ENCODE measurements at regions not wholly inside any gene's neighbourhood (a gene's known extent, or its start where the extent isn't known, plus 50 kb on each side); places are given as distances from the start of the nearest gene placed in this dataset.
"Not testable (repeated sequence)": the region's sequence is repeated elsewhere in the genome, so short reads cannot be mapped to it uniquely, and the experiment has no call there.

DNA sequence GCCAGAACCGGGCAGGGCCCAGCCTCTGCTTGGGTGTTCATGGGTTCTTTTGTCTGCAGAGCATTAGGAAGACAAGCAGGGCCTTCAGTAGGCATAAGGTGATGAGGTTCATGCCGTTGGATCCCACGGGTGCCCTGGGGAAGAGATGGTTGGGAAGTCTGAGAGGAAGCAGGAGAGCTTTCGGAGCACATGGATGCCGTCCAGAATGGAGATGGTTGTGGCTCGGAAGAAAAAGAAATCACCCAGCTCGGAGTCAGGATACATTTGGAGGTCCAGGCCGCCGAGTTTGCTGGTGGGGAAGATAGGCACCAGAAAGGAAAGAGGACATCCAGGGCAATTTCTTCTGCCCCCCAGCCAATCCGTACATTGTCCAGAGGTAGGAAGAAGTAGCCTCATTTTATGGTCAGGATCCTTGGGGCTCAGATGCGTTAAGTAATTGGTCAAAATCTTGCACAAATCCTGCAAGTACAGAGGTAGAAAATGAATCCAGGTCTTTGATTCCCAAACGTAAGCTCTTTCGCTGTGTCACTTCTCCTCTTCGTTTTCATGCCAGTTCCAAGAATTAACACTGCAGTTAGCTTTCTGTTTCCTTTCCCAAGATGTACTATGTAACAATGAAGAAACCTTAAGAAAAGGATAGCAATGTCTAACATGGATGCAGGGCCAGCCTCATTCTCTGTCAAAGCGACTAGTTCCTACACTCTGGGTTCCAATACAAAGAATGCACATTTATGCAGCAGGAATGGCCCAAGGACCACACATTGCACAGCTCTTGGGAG is 147.8 kb upstream of the KLF6 start:
- no peak for DNase-seq (ENCODE audit: low spot score)

GRCh38 chr10:3931901-3932300 is 146.9 kb upstream of the KLF6 start:
- no peak for DNase-seq (ENCODE audit: low spot score)

GRCh38 chr10:3931224-3931623 is 146.2 kb upstream of the KLF6 start:
- DNase-seq (ENCODE audit: low spot score): no peak

GRCh38 chr10:3928569-3928968 is 143.6 kb upstream of the KLF6 start:
- no peak for DNase-seq (ENCODE audit: low spot score)

- no peak for DNase-seq (ENCODE audit: low spot score)
These were observed 143.1 kb upstream of the KLF6 start for GRCh38 chr10:3928078-3928477.

GRCh38 chr10:3926675-3927525 is 141.9 kb upstream of the KLF6 start:
- peak; percentile 14 for DNase-seq (ENCODE audit: low spot score)

- no peak for DNase-seq (ENCODE audit: low spot score)
These were observed 141.2 kb upstream of the KLF6 start for GRCh38 chr10:3926258-3926657.

DNA sequence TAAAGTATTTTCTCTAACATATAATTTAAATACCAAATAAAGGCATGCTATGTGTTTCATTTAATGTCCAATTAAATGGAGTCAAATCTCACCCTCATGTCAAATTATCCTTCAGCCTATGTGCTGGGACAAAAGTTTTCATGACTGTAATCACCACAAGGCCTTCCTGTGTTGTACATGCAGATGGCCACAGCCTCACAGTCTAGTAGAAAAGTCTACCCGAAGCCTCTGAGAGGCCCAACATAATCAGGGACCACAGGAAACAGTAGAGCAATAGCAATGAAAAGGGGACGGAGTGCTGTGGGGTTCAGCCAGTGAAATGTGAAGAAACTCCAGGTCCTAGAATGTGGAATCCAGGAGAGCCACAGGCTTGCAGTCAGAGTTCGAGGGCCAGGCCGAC is 140.2 kb upstream of the KLF6 start:
- no peak for DNase-seq (ENCODE audit: low spot score)

DNA sequence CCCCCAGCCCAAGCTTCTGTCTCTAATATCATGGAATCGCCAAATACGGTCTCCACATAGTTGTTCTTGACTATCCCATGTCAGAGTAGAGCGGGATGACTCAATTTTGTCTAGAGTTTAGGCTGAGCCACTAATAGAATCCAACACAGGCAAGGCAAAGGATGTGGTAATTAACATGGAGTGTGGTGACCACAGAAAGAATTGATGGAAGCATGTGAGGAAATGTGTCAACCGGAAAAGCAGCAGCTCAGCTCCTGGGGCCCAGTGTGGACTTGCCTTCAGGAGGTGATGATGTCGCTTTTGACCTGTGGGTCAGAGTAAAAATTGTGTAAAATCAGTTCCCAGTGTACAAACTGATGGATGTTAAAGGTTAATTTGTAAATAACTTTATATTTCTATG is 139.3 kb upstream of the KLF6 start:
- DNase-seq (ENCODE audit: low spot score): no peak

- DNase-seq (ENCODE audit: low spot score): no peak
These were observed 138.0 kb upstream of the KLF6 start for GRCh38 chr10:3923033-3923432.

DNA sequence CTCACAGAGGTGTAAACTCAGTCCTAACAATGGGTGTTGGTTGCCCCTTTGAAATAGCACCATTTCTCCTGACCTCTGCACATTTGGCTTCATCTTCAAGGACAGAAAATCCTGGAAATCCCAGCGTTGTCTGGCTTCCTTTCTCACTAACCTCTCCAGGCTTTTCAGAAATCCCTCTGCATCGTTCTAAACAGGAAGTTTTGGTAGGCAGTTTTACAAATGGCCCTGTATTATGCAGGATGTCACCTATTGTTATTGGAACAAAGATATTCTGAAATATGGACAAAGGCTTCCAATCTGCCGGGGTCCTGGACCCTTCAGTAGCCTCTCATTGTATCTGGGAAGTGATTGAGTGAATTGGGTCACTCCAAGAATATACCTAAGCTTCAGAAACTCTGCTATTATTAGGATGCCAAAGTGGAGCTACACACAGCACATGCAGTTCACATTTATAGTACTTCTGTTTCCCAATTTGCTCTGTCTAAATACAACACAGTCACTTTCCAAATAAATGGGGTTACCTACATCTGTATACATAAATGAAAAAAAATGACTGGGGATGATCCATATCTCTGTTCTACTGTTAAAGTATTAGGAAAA is 134.8 kb upstream of the KLF6 start:
- DNase-seq (ENCODE audit: low spot score): no peak

DNA sequence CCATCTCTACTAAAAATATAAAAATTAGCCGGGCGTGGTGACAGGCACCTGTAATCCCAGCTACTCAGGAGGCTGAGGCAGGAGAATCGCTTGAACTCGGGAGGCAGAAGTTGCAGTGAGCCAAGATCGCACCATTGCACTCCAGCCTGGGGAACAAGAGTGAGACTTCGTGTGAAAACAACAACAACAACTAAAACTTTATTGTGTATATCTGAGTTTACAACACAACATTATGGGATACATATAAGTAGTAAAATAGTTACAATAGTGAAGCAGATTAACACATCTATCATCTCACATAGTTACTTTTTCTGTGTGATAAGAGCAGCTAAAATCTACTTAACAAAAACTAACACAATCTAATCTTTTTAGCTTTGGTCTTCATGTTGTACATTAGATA is 132.4 kb upstream of the KLF6 start:
- not testable (repeated sequence) for DNase-seq (ENCODE audit: low spot score)

- DNase-seq (ENCODE audit: low spot score): no peak
These were observed 129.7 kb upstream of the KLF6 start for GRCh38 chr10:3914733-3915132.

DNA sequence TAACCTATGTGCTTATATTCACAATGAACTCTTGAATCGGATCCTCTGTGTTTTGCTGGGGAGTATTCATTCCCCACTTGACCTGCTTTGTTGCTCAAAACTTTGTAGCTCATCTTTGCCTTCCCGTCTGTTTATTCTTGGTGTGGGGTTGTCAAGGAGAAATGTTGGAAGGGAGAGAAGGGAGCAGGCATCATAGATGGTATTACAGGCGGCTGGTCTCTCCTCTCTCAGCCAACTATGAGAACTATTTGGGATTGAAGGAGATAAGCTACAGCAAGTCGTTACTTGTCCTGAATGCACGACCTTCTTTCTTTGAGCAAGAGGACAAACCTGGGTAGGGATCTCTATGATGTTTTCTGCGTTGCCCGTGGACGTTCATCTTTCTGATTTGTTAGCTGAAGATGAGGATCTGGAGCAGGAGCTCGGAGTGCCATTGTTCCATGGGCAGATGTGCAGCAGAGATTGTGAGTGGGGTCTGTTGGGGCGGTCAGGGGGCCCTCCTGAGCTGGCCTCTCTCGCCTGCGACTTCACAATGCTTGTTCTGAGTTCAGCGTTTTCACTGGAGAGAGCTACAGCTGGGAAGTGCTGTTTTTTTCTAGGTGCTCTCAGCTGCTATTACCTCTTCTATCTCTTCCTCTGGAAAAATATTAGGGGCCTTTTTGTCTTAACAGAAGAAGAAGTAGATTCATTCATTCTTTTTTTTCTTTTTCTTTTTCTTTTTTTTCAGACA is 126.9 kb upstream of the KLF6 start:
- no peak for DNase-seq (ENCODE audit: low spot score)

DNA sequence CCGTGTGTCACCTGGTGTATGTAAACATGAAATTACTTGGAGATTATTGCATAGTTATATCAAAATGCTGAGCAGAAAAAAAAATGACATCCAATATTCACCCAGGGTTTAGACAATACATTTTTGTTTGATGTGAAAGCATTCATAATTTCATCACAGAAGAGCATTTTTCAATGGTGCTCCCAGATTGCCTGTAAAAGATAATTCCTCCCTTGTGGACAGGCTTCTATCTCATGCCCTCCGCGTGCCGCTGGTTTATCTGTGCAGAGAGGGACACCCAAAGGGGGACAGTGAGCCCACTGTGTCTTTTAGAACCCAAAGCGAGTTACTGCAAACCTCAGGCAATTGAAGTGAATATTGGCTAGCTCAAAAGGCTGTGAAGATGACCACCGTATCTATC is 126.2 kb upstream of the KLF6 start:
- no peak for DNase-seq (ENCODE audit: low spot score)

GRCh38 chr10:3909339-3909738 is 124.3 kb upstream of the KLF6 start:
- DNase-seq (ENCODE audit: low spot score): no peak

DNA sequence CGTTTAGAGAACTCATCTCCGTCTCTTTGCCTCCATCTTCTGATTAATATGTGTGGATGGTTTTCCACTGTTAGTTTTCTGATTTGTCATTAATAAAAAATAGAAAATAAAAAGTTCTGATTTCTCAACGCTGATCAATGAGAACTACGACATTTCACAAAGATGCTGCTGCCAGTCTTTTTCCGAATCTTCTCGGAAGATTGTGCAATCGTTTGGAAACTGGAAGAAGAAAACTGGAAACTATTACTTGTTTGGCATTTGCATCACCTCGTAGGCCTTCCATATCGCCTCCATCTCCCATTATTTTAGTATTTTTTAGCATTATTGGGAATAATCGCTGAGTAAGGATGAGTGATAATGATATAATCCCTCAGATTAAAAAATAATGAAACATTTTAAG is 123.2 kb upstream of the KLF6 start:
- DNase-seq (ENCODE audit: low spot score): no peak

DNA sequence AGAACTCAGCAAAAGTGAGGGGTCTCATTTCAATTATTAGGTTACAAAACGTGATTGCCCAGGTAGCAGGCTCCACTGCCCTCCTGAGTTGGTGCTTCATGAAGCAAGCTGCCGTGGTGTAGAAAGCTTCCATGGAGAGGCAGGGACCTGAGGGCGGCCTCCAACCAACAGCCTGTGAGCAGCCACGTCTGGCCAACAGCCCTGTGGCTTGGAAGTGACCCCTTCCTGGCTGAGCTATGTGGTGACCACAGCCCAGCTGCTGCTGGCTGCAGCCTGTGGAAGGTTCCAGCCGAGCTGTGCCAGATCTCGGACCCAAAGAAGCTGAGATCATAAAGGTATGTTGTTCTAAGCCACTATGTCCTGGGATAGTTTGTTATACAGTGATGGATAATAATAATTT is 122.5 kb upstream of the KLF6 start:
- DNase-seq (ENCODE audit: low spot score): no peak

DNA sequence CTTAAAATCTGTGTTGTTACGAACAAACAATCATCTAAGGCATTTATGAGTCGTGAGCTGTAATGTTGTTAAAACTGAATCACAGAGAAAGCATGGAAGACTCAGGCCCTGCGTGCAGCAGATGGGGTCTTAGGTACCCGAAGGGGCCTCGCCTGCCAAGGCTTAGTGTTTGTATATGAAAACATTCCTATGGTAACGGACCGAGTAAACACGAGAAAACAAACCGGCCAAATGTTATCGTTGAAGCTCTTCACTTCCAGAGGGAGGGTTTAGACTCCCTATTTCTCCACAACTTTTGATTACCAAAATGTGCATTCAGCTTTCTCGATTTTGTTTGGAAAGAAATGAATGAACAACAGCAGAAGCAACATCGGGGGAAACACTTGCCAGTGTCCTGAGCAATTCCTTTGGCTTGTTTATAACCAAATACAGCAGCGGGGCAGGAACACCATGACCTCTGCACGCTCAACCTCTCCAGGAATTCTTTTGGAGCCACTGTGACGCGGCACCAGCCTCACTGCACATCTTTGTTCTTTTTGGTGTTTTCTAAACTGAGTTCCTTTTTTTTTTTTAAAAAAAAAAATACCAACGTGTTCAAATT is 121.6 kb upstream of the KLF6 start:
- no peak for DNase-seq (ENCODE audit: low spot score)

GRCh38 chr10:3904419-3904960 is 119.5 kb upstream of the KLF6 start:
- DNase-seq (ENCODE audit: low spot score): no peak

- no peak for DNase-seq (ENCODE audit: low spot score)
These were observed 117.9 kb upstream of the KLF6 start for GRCh38 chr10:3902809-3903410.

All from hematopoietic multipotent progenitor cell treated with erythropoietin and hydrocortisone succinate and interleukin-3 and kit ligand, for 17 days (in vitro differentiated cells).